ENCODE measurements at regions not wholly inside any gene's neighbourhood (a gene's known extent, or its start where the extent isn't known, plus 50 kb on each side); places are given as distances from the start of the nearest gene placed in this dataset.

DNA sequence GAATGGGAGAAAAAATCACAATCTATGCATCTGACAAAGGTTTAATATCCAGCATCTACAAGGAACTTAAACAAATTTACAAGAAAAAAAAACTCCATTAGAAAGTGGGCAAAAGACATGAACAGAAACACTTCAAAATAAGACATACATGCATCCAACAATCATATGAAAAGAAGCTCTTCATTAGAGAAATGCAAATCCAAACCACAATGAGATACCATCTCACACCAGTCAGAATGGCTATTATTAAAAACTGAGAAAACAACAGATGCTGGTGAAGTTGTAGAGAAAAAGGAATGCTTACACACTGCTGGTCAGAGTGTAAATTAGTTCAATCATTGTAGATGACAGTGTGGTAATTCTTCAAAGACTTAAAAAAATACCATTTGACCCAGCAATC, 306.0 kb upstream of the TBX22 start:
- TF ChIP-seq, protein P1, sequence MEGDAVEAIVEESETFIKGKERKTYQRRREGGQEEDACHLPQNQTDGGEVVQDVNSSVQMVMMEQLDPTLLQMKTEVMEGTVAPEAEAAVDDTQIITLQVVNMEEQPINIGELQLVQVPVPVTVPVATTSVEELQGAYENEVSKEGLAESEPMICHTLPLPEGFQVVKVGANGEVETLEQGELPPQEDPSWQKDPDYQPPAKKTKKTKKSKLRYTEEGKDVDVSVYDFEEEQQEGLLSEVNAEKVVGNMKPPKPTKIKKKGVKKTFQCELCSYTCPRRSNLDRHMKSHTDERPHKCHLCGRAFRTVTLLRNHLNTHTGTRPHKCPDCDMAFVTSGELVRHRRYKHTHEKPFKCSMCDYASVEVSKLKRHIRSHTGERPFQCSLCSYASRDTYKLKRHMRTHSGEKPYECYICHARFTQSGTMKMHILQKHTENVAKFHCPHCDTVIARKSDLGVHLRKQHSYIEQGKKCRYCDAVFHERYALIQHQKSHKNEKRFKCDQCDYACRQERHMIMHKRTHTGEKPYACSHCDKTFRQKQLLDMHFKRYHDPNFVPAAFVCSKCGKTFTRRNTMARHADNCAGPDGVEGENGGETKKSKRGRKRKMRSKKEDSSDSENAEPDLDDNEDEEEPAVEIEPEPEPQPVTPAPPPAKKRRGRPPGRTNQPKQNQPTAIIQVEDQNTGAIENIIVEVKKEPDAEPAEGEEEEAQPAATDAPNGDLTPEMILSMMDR (IDR thresholded peaks at IDR 0.05): no peak
- TF ChIP-seq POLR2AphosphoS5 (IDR thresholded peaks at IDR 0.05) (no peak), POLR2A (IDR thresholded peaks at IDR 0.05) (no peak), EP300 (IDR thresholded peaks at IDR 0.05; ENCODE audit: low read depth) (no peak)
